ENCODE measurements at regions not wholly inside any gene's neighbourhood (a gene's known extent, or its start where the extent isn't known, plus 50 kb on each side); places are given as distances from the start of the nearest gene placed in this dataset.

GRCh38 chr5:174654442-174654841 is 69.9 kb upstream of the MSX2 start:
- Mint-ChIP-seq H3K27me3 (ENCODE audit: low read depth) (no peaks in the 10 kb centered on the region), H3K36me3 (ENCODE audit: insufficient read depth in 2 of 2) (no peaks in the 10 kb centered on the region), H3K4me3 (no peak overlapping the region), H3K4me1 (ENCODE audit: low read depth) (no peaks in the 10 kb centered on the region), H3K9me3 (peaks cover 0 to 2% of the 10 kb centered on the region in 2 donors), H3K27ac (no peak overlapping the region)
- DNase-seq: no peak
- ATAC-seq (replicated peaks in 1 of 2): no peak

DNA sequence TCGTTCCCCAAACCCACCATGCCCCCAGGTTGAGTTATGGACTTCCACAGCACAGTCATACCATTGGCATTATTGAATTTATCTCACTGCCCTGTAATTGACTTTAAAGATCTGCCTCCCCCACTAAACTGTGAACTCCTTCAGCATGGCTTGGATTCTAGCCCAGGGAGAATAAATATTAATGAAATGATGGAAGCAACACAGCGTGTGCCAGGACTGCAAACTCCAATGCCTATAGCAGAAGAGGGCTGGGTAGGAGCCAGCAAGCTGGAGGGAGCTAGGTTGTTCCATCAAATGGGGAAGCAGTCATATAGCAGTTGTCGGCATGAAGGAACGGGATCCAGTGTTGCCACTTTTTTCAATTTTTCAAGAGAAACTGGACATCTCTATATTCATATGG is 69.0 kb upstream of the MSX2 start:
- no peaks in the 10 kb centered on the region for H3K4me1 Mint-ChIP-seq (ENCODE audit: low read depth)
- H3K9me3 Mint-ChIP-seq: no peaks in the 10 kb centered on the region
- ATAC-seq (replicated peaks in 1 of 2): no peak
- no peak for DNase-seq
- H3K4me3 Mint-ChIP-seq: no peak overlapping the region
- no peak overlapping the region for H3K27ac Mint-ChIP-seq
- H3K36me3 Mint-ChIP-seq (ENCODE audit: insufficient read depth in 2 of 2): no peaks in the 10 kb centered on the region
- no peaks in the 10 kb centered on the region for H3K27me3 Mint-ChIP-seq (ENCODE audit: low read depth)

- no peaks in the 10 kb centered on the region for H3K4me1 Mint-ChIP-seq (ENCODE audit: low read depth)
- H3K4me3 Mint-ChIP-seq: no peak overlapping the region
- DNase-seq (no peak), ATAC-seq (replicated peaks in 1 of 2) (no peak)
- H3K27me3 Mint-ChIP-seq (ENCODE audit: low read depth): no peaks in the 10 kb centered on the region
- no peak overlapping the region for H3K27ac Mint-ChIP-seq
- peaks cover 0 to 3% of the 10 kb centered on the region in 2 donors for H3K9me3 Mint-ChIP-seq
- no peaks in the 10 kb centered on the region for H3K36me3 Mint-ChIP-seq (ENCODE audit: insufficient read depth in 2 of 2)
Observed at GRCh38 chr5:174664180-174664850, 60.1 kb upstream of the MSX2 start.

DNA sequence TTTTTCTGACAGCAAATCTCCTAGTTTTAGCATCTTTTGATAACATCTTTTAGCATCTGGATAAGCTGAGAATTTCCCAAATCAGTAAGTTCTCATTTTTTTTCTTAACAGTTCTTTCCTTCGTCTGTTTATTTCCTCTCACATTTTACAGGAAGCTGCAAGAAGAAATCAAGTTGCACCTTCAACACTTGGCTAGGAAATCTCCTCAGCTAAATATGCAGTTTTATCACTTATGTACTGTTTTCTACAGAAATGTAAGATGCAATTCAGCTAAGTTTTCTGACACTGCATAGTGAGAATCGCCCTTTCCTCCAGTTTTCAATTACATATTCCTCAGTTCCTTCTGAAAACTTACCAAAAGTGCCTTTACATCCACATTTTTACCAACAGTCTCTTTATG is 59.0 kb upstream of the MSX2 start:
- DNase-seq: no peak
- H3K9me3 Mint-ChIP-seq: peaks cover 0 to 3% of the 10 kb centered on the region in 2 donors
- no peak overlapping the region for H3K27ac Mint-ChIP-seq
- no peaks in the 10 kb centered on the region for H3K4me1 Mint-ChIP-seq (ENCODE audit: low read depth)
- no peaks in the 10 kb centered on the region for H3K36me3 Mint-ChIP-seq (ENCODE audit: insufficient read depth in 2 of 2)
- H3K4me3 Mint-ChIP-seq: no peak overlapping the region
- no peaks in the 10 kb centered on the region for H3K27me3 Mint-ChIP-seq (ENCODE audit: low read depth)
- ATAC-seq (replicated peaks in 1 of 2): no peak

GRCh38 chr5:174667526-174667925 is 56.9 kb upstream of the MSX2 start:
- ATAC-seq (replicated peaks in 1 of 2) (no peak), DNase-seq (no peak)
- Mint-ChIP-seq H3K9me3 (peaks cover 0 to 3% of the 10 kb centered on the region in 2 donors), H3K27me3 (ENCODE audit: low read depth) (no peaks in the 10 kb centered on the region), H3K27ac (no peak overlapping the region), H3K4me1 (ENCODE audit: low read depth) (no peaks in the 10 kb centered on the region), H3K36me3 (ENCODE audit: insufficient read depth in 2 of 2) (peaks cover 0 to 1% of the 10 kb centered on the region in 2 donors), H3K4me3 (no peak overlapping the region)

DNA sequence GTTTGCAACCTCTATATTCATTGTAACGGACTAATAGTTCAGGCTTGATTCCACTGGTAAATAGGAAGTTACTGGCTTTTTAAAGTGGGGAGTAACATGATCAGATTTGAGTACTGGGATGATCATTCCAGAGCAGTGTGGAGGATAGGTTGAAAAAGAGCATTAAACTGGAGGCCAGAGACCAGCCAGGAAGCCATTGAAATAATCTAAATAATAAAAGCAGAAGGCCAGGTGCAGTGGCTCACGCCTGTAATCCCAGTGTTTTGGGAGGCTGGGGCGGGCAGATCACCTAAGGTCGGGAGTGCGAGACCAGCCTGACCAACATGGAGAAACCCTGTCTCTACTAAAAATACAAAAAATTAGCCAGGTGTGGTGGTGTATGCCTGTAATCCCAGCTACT is 56.0 kb upstream of the MSX2 start:
- H3K27ac Mint-ChIP-seq: no peak overlapping the region
- H3K4me3 Mint-ChIP-seq: no peak overlapping the region
- ATAC-seq (replicated peaks in 1 of 2) (no peak), DNase-seq (no peak)
- peaks cover 0 to 1% of the 10 kb centered on the region in 2 donors for H3K36me3 Mint-ChIP-seq (ENCODE audit: insufficient read depth in 2 of 2)
- H3K4me1 Mint-ChIP-seq (ENCODE audit: low read depth): no peaks in the 10 kb centered on the region
- H3K9me3 Mint-ChIP-seq: peaks cover 0 to 3% of the 10 kb centered on the region in 2 donors
- no peaks in the 10 kb centered on the region for H3K27me3 Mint-ChIP-seq (ENCODE audit: low read depth)

Measured in activated T-cell treated with anti-CD3 and anti-CD28 coated beads, Interleukin-2, amount 50 U/mL, for 72 hours (primary cell).